ENCODE measurements at regions not wholly inside any gene's neighbourhood (a gene's known extent, or its start where the extent isn't known, plus 50 kb on each side); places are given as distances from the start of the nearest gene placed in this dataset.
"Not testable (repeated sequence)": the region's sequence is repeated elsewhere in the genome, so short reads cannot be mapped to it uniquely, and the experiment has no call there.

DNA sequence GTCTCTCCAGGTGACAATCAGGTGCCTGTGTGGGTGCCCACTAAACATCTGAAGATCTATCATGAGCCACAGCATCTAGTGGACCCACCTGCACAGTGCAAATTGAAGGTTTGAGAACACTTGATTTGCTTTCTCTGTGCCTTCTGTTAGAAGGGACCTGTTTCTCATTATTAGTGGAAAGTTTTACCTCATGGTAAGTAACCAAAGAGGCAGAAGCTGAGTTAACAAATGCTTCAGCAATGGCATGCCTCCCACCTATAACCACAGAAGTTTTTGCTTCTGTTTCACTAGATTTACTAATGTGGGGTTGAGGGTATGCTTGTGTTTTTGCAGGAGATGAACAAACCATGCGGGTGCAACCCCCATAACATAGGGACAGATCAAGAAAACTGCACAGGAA, 297.4 kb upstream of the DKK2 start:
- H3K27ac ChIP-seq = no peak overlapping the region
- TF ChIP-seq, protein P1, sequence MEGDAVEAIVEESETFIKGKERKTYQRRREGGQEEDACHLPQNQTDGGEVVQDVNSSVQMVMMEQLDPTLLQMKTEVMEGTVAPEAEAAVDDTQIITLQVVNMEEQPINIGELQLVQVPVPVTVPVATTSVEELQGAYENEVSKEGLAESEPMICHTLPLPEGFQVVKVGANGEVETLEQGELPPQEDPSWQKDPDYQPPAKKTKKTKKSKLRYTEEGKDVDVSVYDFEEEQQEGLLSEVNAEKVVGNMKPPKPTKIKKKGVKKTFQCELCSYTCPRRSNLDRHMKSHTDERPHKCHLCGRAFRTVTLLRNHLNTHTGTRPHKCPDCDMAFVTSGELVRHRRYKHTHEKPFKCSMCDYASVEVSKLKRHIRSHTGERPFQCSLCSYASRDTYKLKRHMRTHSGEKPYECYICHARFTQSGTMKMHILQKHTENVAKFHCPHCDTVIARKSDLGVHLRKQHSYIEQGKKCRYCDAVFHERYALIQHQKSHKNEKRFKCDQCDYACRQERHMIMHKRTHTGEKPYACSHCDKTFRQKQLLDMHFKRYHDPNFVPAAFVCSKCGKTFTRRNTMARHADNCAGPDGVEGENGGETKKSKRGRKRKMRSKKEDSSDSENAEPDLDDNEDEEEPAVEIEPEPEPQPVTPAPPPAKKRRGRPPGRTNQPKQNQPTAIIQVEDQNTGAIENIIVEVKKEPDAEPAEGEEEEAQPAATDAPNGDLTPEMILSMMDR (conservative IDR thresholded peaks at IDR 0.05) = no peak

DNA sequence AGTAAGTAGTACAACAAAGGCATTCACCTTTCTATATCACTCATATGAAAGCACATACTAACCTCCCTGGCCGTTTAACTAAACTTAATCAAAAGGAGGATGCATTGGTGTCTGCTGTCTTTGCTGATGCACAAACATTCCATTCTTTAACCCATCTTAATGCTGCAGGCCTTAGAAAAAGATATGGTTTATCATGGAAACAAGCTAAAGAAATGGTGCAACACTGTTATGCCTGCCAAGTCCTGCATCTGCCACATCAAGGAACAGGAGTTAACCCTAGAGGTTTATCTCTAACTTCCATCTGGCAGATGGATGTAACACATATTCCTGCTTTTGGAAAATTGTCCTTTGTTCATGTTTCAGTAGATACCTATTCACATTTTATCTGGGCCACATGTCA, 296.5 kb upstream of the DKK2 start:
- not testable (repeated sequence) for H3K27ac ChIP-seq

DNA sequence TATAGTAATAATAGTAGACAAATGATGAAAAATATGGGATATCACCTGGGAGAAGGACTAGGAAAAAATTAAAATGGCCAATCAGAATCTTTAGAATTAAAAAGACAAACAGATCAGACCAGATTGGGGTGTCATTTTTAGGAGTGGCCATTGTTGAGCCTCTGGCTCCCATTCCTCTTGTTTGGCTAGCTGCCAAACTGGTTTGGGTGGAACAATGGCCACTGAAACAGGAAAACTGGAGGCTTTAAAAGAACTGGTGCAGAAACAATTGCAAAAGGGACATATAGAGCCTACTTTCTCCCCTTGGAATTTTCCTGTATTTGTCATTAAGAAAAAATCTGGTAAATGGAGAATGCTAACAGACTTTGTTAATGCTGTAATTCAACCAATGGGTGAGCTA, 294.8 kb upstream of the DKK2 start:
- no peak overlapping the region for H3K27ac ChIP-seq
- TF ChIP-seq, protein P1 (conservative IDR thresholded peaks at IDR 0.05) = no peak

DNA sequence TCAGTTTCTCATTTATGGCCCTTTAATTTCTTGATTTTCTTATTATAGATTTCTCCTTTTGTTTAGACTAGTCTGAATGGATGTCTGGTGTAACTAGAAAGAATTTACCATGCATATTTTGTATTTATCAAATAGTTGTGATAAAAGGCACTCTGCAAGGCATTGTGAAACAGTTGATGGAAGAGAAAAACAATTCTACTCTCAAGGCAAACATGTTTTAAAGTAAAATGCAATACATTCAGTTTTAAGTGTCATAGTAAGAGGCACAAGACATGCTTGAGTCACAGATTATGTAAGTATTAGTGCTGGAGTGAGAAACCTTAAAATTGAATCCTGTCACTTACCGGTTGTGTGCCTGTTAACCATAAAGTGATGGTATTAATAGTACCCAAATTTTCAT, 283.3 kb upstream of the DKK2 start:
- no peak overlapping the region for H3K27ac ChIP-seq
- TF ChIP-seq, protein P1 (conservative IDR thresholded peaks at IDR 0.05) = no peak

DNA sequence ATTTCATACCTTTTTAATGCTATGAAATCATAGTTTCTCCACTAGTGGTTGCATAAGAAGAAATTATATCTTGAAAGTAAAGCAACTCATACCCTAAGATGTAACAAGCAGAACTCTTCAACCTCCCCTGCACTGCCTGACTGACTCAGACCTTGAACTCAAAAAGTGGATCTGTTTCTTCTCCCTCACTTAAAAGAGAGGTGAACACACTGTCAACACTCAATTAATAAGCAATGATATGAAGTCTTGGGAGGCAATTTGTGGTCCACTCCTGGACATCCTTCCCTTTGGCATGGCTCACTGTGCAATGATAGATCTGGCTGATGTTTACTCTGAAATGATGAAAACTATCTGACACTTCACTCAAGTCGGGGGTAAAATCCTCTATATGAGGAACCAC, 282.0 kb upstream of the DKK2 start:
- TF ChIP-seq, protein P1 (conservative IDR thresholded peaks at IDR 0.05) = no peak
- no peak overlapping the region for H3K27ac ChIP-seq

DNA sequence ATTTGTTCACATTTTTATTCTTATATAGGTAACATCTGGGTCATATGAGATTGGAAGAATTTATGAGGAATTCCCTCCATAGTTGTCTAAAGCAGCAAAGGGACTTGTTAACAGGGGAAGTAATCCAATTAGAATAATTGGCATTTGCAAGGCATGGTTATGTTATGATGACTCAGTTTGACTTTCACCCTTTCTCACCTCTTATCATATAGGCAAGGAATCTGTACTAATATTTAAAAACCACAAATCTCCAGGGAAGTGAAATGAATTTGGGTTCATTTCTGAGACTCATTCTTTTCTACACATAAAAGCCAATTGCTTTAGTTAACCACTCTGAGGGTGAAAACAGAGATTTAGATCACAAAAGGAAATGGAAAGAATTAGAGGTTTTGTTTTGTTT, 281.5 kb upstream of the DKK2 start:
- TF ChIP-seq, protein P1 (conservative IDR thresholded peaks at IDR 0.05) = no peak
- H3K27ac ChIP-seq = no peak overlapping the region

DNA sequence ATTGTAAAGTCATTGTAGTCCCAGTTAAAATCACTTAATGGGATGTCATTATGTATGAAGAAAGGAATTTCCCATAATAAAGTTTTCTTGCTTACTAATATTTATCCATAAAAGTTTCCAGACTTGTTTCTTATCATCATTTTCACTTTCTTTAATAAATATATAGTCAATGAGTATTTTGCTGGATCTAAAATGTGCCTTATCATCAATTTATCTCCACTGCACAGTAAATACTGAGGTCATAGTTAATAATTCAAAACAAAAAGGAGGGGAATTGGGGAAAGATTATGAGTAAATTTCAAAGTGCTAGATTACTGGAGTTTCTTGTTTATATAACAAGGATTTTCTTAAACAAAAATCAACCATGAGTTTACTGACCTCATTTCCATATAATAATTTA, 279.5 kb upstream of the DKK2 start:
- H3K27ac ChIP-seq = no peak overlapping the region
- TF ChIP-seq, protein P1 (conservative IDR thresholded peaks at IDR 0.05) = no peak

DNA sequence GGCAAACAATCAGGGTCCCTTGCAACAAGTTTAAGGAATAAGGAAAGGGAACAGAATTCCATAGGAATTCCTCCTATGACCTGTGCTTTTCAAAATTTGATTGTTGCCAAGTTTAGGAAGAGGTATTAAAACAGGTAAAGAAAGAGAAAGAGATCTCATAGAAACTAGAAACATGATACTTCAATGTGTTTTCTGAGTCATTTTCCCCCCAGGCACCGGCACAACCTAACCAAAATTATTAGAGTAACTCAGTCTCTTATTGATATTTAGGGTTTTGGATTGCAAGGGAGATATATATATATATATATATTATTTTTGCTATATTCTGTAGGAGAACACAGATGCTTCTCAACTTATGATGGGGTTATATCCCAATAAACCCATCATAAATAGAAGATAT, 278.0 kb upstream of the DKK2 start:
- no peak overlapping the region for H3K27ac ChIP-seq
- TF ChIP-seq, protein P1 (conservative IDR thresholded peaks at IDR 0.05) = no peak
